Tibial nerve (tissue), 4 donors: ENCODE measurements at regions not wholly inside any gene's neighbourhood (a gene's known extent, or its start where the extent isn't known, plus 50 kb on each side); places are given as distances from the start of the nearest gene placed in this dataset.

Source experiments
- DNase-seq, 2 donors: peaks; one replicate each; pipeline ENCODE4 v3.0.0-alpha.2; 2019; ENCODE audit warnings: low spot score in 2 of 2
- H3K27ac ChIP-seq, 4 donors: fragments of 200-600 bp; sonication (generic) in 3 of 4; one replicate each; pipeline ENCODE4 v1.5.1; 2017 to 2019; ENCODE audit warnings: mild to moderate bottlenecking in 1 of 4
- H3K27me3 ChIP-seq, 2 donors: fragments of 200-600 bp; sonication (generic) in 1 of 2; one replicate each; pipeline versions ENCODE4 v1.5.1 to v1.6.0; 2017 to 2019
- H3K36me3 ChIP-seq, 3 donors: fragments of 200-600 bp; sonication (generic); one replicate each; pipeline ENCODE4 v1.5.1; 2018 to 2019
- H3K4me1 ChIP-seq, 4 donors: fragments of 200-600 bp; sonication (generic) in 3 of 4; one replicate each; pipeline ENCODE4 v1.5.1; 2017 to 2019
- H3K4me3 ChIP-seq, 4 donors: fragments of 200-600 bp; sonication (generic) in 3 of 4; one replicate each; pipeline ENCODE4 v1.5.1; 2017 to 2019; ENCODE audit warnings: mild to moderate bottlenecking in 1 of 4, moderate library complexity in 1 of 4
- H3K9me3 ChIP-seq, 4 donors: fragments of 200-600 bp; sonication (generic) in 3 of 4; one replicate each; pipeline ENCODE4 v1.5.1; 2017 to 2019
- EP300 ChIP-seq, 2 donors: sonication (generic); formaldehyde crosslinking; IDR thresholded peaks; one replicate each; pipeline ENCODE4 v1.6.1; 2017; ENCODE audit warnings: antibody characterized with exemption in 2 of 2, mild to moderate bottlenecking in 1 of 2
- POLR2A ChIP-seq, 2 donors: fragments of 450-650 bp; IDR thresholded peaks; one replicate each; pipeline ENCODE4 v1.6.1; 2017; ENCODE audit warnings: antibody characterized with exemption in 2 of 2, mild to moderate bottlenecking in 2 of 2, moderate library complexity in 2 of 2
- WGBS, 2 donors: methylation state at CpG; one replicate each; pipeline ENCODE4 v1.1.5; 2018; 5-methylcytosine and 5-hydroxymethylcytosine counted together
- TF ChIP-seq, protein P1 (sequence below), 5 experiments: fragments of 200-600 bp in 3 of 5; fragments of 450-650 bp in 2 of 5; sonication (generic) in 3 of 5; IDR thresholded peaks; one replicate each; pipeline ENCODE4 v1.5.1; 2016 to 2019; ENCODE audit warnings: antibody characterized with exemption in 5 of 5, mild to moderate bottlenecking in 3 of 5, moderate library complexity in 2 of 5

DNA sequence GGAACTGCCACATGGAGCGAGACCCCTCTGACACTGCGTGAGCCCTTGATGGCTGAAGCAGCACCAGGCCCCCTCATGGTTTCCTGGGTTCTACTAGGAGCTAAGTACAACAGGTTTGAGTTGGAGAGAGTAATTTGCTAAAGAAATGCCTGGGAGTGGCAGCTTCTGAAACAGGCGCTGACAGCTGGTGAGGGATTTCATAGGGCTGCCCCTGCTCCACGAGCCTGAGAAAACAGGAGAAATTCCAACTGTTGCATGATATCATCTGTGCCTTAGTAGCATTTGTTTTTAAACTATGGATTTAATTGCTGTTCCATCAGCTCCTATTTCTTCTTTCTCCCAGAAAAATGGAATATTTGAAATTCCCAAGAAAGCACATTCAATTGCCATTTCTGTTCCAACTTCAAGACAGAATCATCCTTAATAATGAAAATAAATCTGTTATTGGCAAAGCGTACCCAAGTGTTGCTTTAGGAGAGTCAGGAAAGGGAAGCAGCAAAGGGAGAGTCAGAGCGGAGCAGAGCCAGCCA lies 78.8 kb upstream of the ANKFN1 start:
- Histone ChIP-seq H3K36me3 (no peaks in the 10 kb centered on the region), H3K27me3 (no peaks in the 10 kb centered on the region), H3K27ac (no peak overlapping the region), H3K9me3 (no peaks in the 10 kb centered on the region), H3K4me1 (no peaks in the 10 kb centered on the region), H3K4me3 (no peak overlapping the region)
- 65 to 66% methylated on average over 6 of the region's 6 CpGs for WGBS, 2 donors
- TF ChIP-seq POLR2A (IDR thresholded peaks at IDR 0.05) (no peak), EP300 (IDR thresholded peaks at IDR 0.05) (no peak)
- TF ChIP-seq, protein P1, sequence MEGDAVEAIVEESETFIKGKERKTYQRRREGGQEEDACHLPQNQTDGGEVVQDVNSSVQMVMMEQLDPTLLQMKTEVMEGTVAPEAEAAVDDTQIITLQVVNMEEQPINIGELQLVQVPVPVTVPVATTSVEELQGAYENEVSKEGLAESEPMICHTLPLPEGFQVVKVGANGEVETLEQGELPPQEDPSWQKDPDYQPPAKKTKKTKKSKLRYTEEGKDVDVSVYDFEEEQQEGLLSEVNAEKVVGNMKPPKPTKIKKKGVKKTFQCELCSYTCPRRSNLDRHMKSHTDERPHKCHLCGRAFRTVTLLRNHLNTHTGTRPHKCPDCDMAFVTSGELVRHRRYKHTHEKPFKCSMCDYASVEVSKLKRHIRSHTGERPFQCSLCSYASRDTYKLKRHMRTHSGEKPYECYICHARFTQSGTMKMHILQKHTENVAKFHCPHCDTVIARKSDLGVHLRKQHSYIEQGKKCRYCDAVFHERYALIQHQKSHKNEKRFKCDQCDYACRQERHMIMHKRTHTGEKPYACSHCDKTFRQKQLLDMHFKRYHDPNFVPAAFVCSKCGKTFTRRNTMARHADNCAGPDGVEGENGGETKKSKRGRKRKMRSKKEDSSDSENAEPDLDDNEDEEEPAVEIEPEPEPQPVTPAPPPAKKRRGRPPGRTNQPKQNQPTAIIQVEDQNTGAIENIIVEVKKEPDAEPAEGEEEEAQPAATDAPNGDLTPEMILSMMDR (IDR thresholded peaks at IDR 0.05) = no peak
- DNase-seq = no peak

DNA sequence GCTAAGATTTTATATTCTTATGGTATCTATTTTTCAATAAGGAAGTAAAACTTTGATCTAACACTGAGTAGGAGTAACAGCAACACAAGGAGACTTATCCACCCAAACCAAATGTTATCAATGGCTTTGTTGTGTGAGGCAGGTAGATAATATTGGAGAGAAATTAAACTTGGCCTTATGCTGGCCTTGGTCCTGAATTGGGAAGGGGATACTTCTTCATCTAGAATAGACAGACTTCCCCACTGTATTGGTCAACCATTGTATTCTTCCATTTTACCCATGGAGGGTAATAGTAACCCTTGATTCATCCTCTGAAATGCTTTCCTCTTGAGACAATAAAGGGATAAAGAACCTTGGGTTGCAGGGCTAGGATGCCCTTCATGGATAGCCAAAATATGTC lies 76.3 kb upstream of the ANKFN1 start:
- DNase-seq = no peak
- H3K4me3 ChIP-seq = no peak overlapping the region
- no peaks in the 10 kb centered on the region for H3K27me3 ChIP-seq
- TF ChIP-seq EP300 (IDR thresholded peaks at IDR 0.05) = no peak
- no peaks in the 10 kb centered on the region for H3K4me1 ChIP-seq
- H3K36me3 ChIP-seq = no peaks in the 10 kb centered on the region
- no peak overlapping the region for H3K27ac ChIP-seq
- H3K9me3 ChIP-seq = no peaks in the 10 kb centered on the region

- DNase-seq = no peak
- Histone ChIP-seq H3K27ac (no peak overlapping the region), H3K36me3 (no peaks in the 10 kb centered on the region)
Observed at GRCh38 chr17:56083475-56083874, 69.8 kb upstream of the ANKFN1 start.

DNA sequence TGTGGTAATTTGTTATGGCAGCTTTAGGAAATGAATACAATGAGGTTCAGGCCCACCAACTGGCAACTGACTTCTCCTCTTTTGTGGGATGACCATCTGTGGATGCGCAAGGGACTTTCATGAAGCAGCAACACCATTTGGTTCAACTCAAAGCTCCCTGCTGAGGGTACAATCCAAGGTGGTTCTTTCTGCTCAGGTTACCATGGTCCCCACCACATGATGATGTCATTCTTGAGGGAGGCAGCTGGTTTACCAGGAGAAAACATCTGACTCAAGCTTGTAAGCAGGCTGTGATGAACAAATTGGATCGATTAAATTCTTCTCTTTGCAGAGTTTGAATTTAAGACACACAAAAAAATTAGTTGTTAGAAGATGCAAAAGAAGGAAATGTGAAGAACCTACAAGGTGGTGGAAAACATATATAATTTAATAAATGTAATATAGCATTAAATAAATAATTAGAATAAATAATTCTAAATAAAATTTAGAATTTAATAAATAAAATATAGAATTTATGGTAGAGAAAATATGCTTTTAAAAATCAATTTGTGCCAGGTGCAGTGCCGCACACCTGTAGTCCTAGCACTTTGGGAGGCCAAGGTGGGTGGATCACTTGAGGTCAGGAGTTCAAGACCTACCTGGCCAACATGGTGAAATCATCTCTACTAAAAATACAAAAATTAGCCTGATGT lies 67.6 kb upstream of the ANKFN1 start:
- 92 to 95% methylated on average over 3 of the region's 3 CpGs for WGBS, 2 donors
- no peak overlapping the region for H3K4me3 ChIP-seq
- no peak overlapping the region for H3K27ac ChIP-seq
- DNase-seq = no peak
- no peaks in the 10 kb centered on the region for H3K36me3 ChIP-seq
- TF ChIP-seq, protein P1 (IDR thresholded peaks at IDR 0.05) = no peak
- TF ChIP-seq POLR2A (IDR thresholded peaks at IDR 0.05) = no peak
- TF ChIP-seq EP300 (IDR thresholded peaks at IDR 0.05) = no peak
- H3K27me3 ChIP-seq = no peaks in the 10 kb centered on the region
- no peaks in the 10 kb centered on the region for H3K4me1 ChIP-seq
- no peaks in the 10 kb centered on the region for H3K9me3 ChIP-seq

More at GRCh38 chr17:56083475-56083874, 69.8 kb upstream of the ANKFN1 start:
- Histone ChIP-seq H3K9me3 (no peaks in the 10 kb centered on the region), H3K4me3 (no peak overlapping the region), H3K27me3 (no peaks in the 10 kb centered on the region), H3K4me1 (no peaks in the 10 kb centered on the region)
- TF ChIP-seq EP300 (IDR thresholded peaks at IDR 0.05) = no peak
- TF ChIP-seq, protein P1 (IDR thresholded peaks at IDR 0.05) = no peak
- TF ChIP-seq POLR2A (IDR thresholded peaks at IDR 0.05) = no peak
- 59 to 69% methylated on average over 2 of the region's 2 CpGs for WGBS, 2 donors

DNA sequence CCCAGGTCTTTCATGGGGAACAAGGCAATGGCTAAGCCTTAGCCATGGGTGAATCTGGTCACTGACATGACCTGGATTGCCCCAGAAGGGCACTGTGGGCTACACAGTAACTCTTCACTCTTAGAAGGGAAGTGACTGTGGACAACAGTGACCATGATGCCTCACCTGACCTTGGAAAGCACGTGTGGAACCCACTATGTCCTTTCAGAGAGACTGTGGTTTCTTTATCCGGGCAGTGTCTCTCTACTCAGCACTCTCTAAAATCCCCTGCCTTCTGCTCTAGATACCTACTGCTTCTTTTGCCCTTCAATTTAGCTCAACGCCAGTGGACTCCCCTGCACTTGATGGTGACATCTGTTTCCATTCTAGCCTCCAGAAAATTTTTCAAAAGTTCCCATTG lies 66.1 kb upstream of the ANKFN1 start:
- Histone ChIP-seq H3K9me3 (no peaks in the 10 kb centered on the region), H3K4me3 (no peak overlapping the region), H3K36me3 (no peaks in the 10 kb centered on the region), H3K27ac (no peak overlapping the region), H3K27me3 (no peaks in the 10 kb centered on the region), H3K4me1 (no peaks in the 10 kb centered on the region)
- TF ChIP-seq, protein P1 (IDR thresholded peaks at IDR 0.05) = no peak
- TF ChIP-seq EP300 (IDR thresholded peaks at IDR 0.05) (no peak), POLR2A (IDR thresholded peaks at IDR 0.05) (no peak)
- DNase-seq = no peak
- WGBS, 2 donors = 62 to 80% methylated on average over 3 of the region's 3 CpGs
